Mucosa of stomach (tissue), 1 donor: ENCODE measurements at regions not wholly inside any gene's neighbourhood (a gene's known extent, or its start where the extent isn't known, plus 50 kb on each side); places are given as distances from the start of the nearest gene placed in this dataset.

Source experiments
- H3K27me3 ChIP-seq: one replicate; pipeline ENCODE4 v1.7.0; 2013; ENCODE audit warnings: mild to moderate bottlenecking, low read length; ENCODE audit not compliant: control insufficient read depth, insufficient read depth
- H3K36me3 ChIP-seq: one replicate; pipeline ENCODE4 v1.7.0; 2013; ENCODE audit warnings: low read length; ENCODE audit not compliant: control insufficient read depth, insufficient read depth
- H3K4me1 ChIP-seq: one replicate; pipeline ENCODE4 v1.7.0; 2013; ENCODE audit warnings: mild to moderate bottlenecking, low read length; ENCODE audit not compliant: control insufficient read depth, insufficient read depth
- H3K4me3 ChIP-seq: one replicate; pipeline ENCODE4 v1.7.0; 2013; ENCODE audit warnings: low read length
- H3K9ac ChIP-seq: one replicate; pipeline ENCODE4 v1.7.0; 2013; ENCODE audit warnings: mild to moderate bottlenecking, low read length, moderate library complexity
- H3K9me3 ChIP-seq: one replicate; pipeline ENCODE4 v1.7.0; 2013; ENCODE audit warnings: mild to moderate bottlenecking, low read length, moderate library complexity; ENCODE audit not compliant: control insufficient read depth
- donor health status: Pancreatic carcinoma.

GRCh38 chr11:71201936-71202597 lies 50.3 kb downstream of the SHANK2 start:
- no peaks in the 10 kb centered on the region for H3K36me3 ChIP-seq
- no peak overlapping the region for H3K9ac ChIP-seq
- H3K27me3 ChIP-seq, result no peaks in the 10 kb centered on the region
- peaks cover 9% of the 10 kb centered on the region for H3K4me1 ChIP-seq
- H3K4me3 ChIP-seq, result no peak overlapping the region
- H3K9me3 ChIP-seq, result no peaks in the 10 kb centered on the region

GRCh38 chr11:71201231-71201630 lies 51.1 kb downstream of the SHANK2 start:
- Histone ChIP-seq H3K4me1 (peaks cover 3% of the 10 kb centered on the region), H3K9me3 (no peaks in the 10 kb centered on the region), H3K27me3 (no peaks in the 10 kb centered on the region), H3K36me3 (no peaks in the 10 kb centered on the region), H3K9ac (no peak overlapping the region), H3K4me3 (no peak overlapping the region)

DNA sequence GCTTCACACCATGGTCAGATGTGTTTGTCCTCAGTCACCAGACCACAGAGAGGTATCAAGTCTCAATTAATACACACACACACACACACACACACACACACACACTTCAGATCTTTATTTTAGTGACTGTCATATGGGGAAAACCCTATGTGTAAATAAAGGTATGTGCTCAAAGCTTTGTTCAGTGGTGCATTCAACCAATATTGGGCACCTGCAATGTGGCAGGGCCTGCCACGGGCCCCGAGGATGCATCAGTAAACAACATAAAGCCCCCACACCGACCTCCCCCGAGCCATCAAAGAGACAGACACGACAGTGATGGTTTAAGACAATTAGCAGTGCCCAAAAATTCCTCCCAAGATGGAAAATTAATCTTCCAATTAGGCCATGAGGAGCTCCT lies 51.6 kb downstream of the SHANK2 start:
- Histone ChIP-seq H3K4me1 (no peaks in the 10 kb centered on the region), H3K9ac (no peak overlapping the region), H3K36me3 (no peaks in the 10 kb centered on the region), H3K4me3 (no peak overlapping the region), H3K27me3 (no peaks in the 10 kb centered on the region), H3K9me3 (no peaks in the 10 kb centered on the region)

DNA sequence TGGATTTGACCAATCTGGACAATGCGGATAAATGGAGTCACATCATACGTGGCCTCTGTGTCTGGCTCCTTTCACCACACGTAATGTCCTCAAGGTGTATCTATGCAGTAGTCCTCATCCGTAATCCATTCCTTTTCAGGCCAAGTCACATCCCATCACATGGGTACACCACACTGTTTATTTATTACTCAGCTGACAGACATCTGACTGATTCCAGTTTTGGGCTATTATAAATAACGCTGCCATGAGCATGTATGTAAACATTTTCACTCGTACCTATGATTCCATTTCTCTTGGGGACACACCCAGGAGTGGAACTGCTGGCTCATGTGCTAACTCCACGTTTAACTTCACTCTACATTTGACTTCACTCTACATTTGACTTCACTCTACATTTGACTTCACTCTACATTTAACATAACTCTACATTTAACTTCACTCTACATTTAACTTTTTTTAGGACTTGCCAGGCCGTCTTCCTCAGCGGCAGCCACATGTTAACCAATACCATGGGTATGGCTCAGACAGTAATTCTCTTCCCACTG lies 52.1 kb downstream of the SHANK2 start:
- H3K9ac ChIP-seq, result no peak overlapping the region
- H3K9me3 ChIP-seq, result no peaks in the 10 kb centered on the region
- H3K27me3 ChIP-seq, result no peaks in the 10 kb centered on the region
- no peaks in the 10 kb centered on the region for H3K36me3 ChIP-seq
- no peak overlapping the region for H3K4me3 ChIP-seq
- no peaks in the 10 kb centered on the region for H3K4me1 ChIP-seq

DNA sequence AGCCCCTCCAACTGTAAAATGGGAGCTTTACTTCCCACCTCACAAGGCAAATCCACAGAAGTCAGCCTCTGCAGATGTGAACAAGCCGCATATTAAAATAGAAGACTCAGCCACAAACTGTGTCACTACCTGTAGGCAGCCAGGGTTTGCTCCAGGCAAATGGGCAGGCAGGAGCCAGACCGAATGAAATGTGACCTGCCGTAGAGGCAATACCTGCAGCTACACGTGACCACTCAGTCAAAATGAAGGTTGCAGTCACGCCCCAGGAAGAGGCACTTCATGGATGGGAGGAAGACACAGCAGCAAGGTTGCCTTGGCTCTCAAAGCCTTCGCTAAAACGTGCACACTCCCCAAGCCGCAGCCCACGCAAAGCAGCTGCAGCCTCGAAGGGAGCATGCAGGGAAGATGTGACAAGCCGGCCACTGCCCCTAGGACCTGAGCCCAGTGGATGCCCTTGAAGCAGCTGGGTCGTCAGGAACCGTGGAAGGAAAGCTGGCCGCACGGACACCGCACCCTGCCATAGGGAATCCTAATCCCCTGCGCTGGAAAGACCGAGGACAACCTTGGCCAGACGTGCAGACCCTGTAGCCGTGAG lies 53.1 kb downstream of the SHANK2 start:
- no peaks in the 10 kb centered on the region for H3K36me3 ChIP-seq
- no peaks in the 10 kb centered on the region for H3K27me3 ChIP-seq
- H3K4me1 ChIP-seq, result no peaks in the 10 kb centered on the region
- H3K4me3 ChIP-seq, result no peak overlapping the region
- H3K9ac ChIP-seq, result no peak overlapping the region
- H3K9me3 ChIP-seq, result no peaks in the 10 kb centered on the region

- Histone ChIP-seq H3K27me3 (no peaks in the 10 kb centered on the region), H3K4me3 (no peak overlapping the region), H3K9me3 (no peaks in the 10 kb centered on the region), H3K9ac (no peak overlapping the region), H3K4me1 (no peaks in the 10 kb centered on the region), H3K36me3 (no peaks in the 10 kb centered on the region)
These were observed 53.6 kb downstream of the SHANK2 start for GRCh38 chr11:71198823-71199165.

GRCh38 chr11:71198141-71198822 lies 54.1 kb downstream of the SHANK2 start:
- Histone ChIP-seq H3K4me3 (no peak overlapping the region), H3K27me3 (no peaks in the 10 kb centered on the region), H3K4me1 (no peaks in the 10 kb centered on the region), H3K9me3 (no peaks in the 10 kb centered on the region), H3K36me3 (no peaks in the 10 kb centered on the region), H3K9ac (no peak overlapping the region)

DNA sequence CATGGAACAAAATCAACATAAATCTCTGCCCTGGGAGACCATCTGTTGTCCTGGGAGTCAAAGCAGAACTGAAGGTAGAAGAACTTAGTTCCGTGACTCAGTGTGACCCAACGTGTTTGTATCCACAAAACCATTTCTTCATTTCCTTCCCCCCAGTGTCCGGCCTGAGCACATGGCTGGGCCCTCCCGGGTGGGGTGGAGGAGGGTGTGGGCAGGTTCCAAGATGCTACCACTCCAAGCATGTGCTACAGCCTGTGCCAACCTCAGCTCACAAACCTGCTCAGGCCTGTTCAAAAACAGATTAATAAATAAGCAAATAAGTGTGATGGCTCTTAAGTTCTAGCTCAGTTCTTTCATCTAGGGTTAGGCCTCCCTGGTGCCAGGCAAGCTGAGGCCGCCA lies 55.3 kb downstream of the SHANK2 start:
- Histone ChIP-seq H3K4me1 (no peaks in the 10 kb centered on the region), H3K9me3 (no peaks in the 10 kb centered on the region), H3K36me3 (no peaks in the 10 kb centered on the region), H3K9ac (no peak overlapping the region), H3K4me3 (no peak overlapping the region), H3K27me3 (no peaks in the 10 kb centered on the region)

DNA sequence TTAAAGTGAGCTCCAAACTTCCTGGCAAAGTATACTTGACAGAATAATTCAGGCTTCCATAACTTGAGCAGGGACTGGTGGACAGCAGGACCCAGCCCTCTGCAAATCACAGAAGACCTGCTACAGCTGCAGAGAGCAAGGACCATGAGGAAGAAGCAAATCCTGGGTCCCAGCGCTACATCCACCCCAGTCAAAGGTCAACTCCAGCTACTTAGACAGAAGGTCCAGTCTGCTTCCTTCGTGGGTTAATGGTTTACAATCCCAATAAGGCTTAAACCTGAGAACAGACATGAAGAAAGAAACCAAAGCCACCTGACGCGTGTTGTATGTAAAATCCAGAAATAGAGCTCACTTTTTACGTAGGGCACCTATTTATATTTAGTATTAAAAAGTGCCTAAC lies 57.7 kb downstream of the SHANK2 start:
- H3K9me3 ChIP-seq, result no peaks in the 10 kb centered on the region
- no peaks in the 10 kb centered on the region for H3K4me1 ChIP-seq
- H3K4me3 ChIP-seq, result no peak overlapping the region
- H3K27me3 ChIP-seq, result no peaks in the 10 kb centered on the region
- no peaks in the 10 kb centered on the region for H3K36me3 ChIP-seq
- H3K9ac ChIP-seq, result no peak overlapping the region

DNA sequence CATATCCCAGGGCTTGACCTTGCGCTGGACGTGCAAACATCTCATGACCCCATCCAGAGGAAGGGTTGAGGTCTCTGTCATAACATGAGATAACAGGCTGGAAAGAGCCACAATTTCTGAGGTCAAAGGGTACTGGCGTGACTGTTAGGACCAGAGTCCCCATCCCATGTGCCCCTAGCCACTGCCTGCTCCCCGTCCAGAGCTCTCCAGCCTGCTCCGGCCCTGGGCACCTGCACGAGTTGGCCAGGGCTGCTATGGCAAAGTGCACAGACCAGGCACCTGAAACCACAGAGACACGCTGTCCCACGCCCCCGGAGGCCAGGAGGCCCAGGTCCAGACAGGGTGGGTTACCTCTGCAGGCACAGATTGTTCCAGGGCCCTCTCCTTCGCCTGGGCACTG lies 58.9 kb downstream of the SHANK2 start:
- Histone ChIP-seq H3K36me3 (no peaks in the 10 kb centered on the region), H3K9me3 (no peaks in the 10 kb centered on the region), H3K4me1 (no peaks in the 10 kb centered on the region), H3K27me3 (no peaks in the 10 kb centered on the region), H3K9ac (no peak overlapping the region), H3K4me3 (no peak overlapping the region)

DNA sequence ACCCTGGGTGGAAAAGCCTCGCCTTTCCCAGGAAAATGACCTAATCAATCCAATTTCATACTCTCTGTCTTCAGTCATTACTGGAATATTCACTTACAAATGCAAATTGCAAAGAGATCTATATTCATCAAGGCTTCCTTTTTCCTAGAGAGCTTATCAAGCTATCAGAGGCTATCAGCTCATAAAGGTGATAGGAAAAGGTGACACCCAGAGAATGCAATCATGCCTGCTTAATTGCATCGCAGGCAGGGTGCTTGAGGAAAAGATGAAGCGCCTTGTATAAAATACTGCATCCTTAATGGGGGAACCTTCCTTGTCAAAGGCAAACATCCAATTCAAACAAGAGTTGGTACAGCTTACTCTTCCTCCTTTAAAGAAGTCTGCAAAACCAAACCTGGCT lies 59.7 kb downstream of the SHANK2 start:
- H3K36me3 ChIP-seq, result no peaks in the 10 kb centered on the region
- H3K4me3 ChIP-seq, result no peak overlapping the region
- no peaks in the 10 kb centered on the region for H3K27me3 ChIP-seq
- no peaks in the 10 kb centered on the region for H3K4me1 ChIP-seq
- H3K9ac ChIP-seq, result no peak overlapping the region
- no peaks in the 10 kb centered on the region for H3K9me3 ChIP-seq

DNA sequence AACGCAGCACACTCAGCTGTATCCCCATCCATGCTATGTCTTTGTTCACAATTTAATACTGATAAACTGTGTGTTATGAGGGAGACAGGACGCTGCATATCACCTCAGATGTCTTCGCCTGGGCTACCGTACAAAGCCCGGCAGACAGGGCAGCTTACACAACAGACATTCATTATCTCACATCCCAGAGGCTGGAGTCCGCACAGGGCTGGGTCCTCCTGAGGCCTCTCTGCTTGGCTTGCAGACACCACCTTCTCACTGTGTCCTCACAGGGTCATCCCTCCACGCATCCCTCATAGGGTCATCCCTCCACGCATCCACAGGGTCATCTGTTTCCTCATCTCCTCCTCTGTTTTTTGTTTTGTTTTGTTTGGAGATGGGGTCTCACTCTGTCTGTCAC lies 61.2 kb downstream of the SHANK2 start:
- Histone ChIP-seq H3K27me3 (no peaks in the 10 kb centered on the region), H3K4me3 (no peak overlapping the region), H3K4me1 (no peaks in the 10 kb centered on the region), H3K9me3 (no peaks in the 10 kb centered on the region), H3K36me3 (no peaks in the 10 kb centered on the region), H3K9ac (no peak overlapping the region)
